Natural killer cell treated with Interleukin-12 subunit alpha and Interleukin-12 subunit beta and Interleukin-15 and Interleukin-18, amount 100 ng/mL, for 72 hours (primary cell): ENCODE measurements at regions not wholly inside any gene's neighbourhood (a gene's known extent, or its start where the extent isn't known, plus 50 kb on each side); places are given as distances from the start of the nearest gene placed in this dataset.

Experiments
- ATAC-seq, 2 donors: fragments of 150-1000 bp; cut with Tn5 transposase in 1 of 2; sonication (Bioruptor Pico), chemical (Tn5 transposase) in 1 of 2; 2 replicates each; pipeline ENCODE4 v1.10.0; 2021
- DNase-seq: peaks from one replicate; pipeline ENCODE4 v3.0.0; 2022; ENCODE audit warnings: low spot score
- H3K27ac Mint-ChIP-seq, 2 donors: 1 replicate in 1 of 2; 2 replicates in 1 of 2; pipeline ENCODE4 v1.8.0; 2022; ENCODE audit warnings: mixed read lengths in 2 of 2, mild to moderate bottlenecking in 1 of 2, moderate library complexity in 1 of 2
- H3K27me3 Mint-ChIP-seq, 2 donors: 1 replicate in 1 of 2; 2 replicates in 1 of 2; pipeline ENCODE4 v1.8.0; 2022; ENCODE audit warnings: mixed read lengths in 2 of 2
- H3K36me3 Mint-ChIP-seq: one replicate; pipeline ENCODE4 v1.8.0; 2022; ENCODE audit warnings: mixed read lengths
- H3K4me1 Mint-ChIP-seq, 2 donors: 1 replicate in 1 of 2; 2 replicates in 1 of 2; pipeline ENCODE4 v1.8.0; 2022; ENCODE audit warnings: low read depth in 2 of 2, mixed read lengths in 2 of 2, mild to moderate bottlenecking in 1 of 2
- H3K4me3 Mint-ChIP-seq: one replicate; pipeline ENCODE4 v1.8.0; 2022; ENCODE audit warnings: mixed read lengths
- H3K9me3 Mint-ChIP-seq: 2 replicates; pipeline ENCODE4 v1.8.0; 2022; ENCODE audit warnings: mixed read lengths

- no peaks in the 10 kb centered on the region for H3K9me3 Mint-ChIP-seq
- DNase-seq = no peak
- no peak overlapping the region for H3K4me3 Mint-ChIP-seq
- no peaks in the 10 kb centered on the region for H3K4me1 Mint-ChIP-seq
- H3K27ac Mint-ChIP-seq = no peak overlapping the region
- H3K27me3 Mint-ChIP-seq = peaks cover 8 to 9% of the 10 kb centered on the region in 2 donors
- no peaks in the 10 kb centered on the region for H3K36me3 Mint-ChIP-seq
- no peak for ATAC-seq
Measured at GRCh38 chr22:48320048-48320682, 1507.5 kb downstream of the BRD1 start.

GRCh38 chr22:48319321-48320047 lies 1508.2 kb downstream of the BRD1 start:
- Mint-ChIP-seq H3K9me3 (no peaks in the 10 kb centered on the region), H3K4me3 (no peak overlapping the region), H3K36me3 (no peaks in the 10 kb centered on the region), H3K27ac (no peak overlapping the region), H3K4me1 (no peaks in the 10 kb centered on the region), H3K27me3 (peaks cover 8 to 10% of the 10 kb centered on the region in 2 donors)
- DNase-seq (no peak), ATAC-seq (no peak)

GRCh38 chr22:48318575-48319320 lies 1508.9 kb downstream of the BRD1 start:
- no peaks in the 10 kb centered on the region for H3K4me1 Mint-ChIP-seq
- no peak overlapping the region for H3K27ac Mint-ChIP-seq
- no peak overlapping the region for H3K4me3 Mint-ChIP-seq
- ATAC-seq (no peak), DNase-seq (no peak)
- peaks cover under 1 to 9% of the 10 kb centered on the region in 2 donors for H3K27me3 Mint-ChIP-seq
- H3K9me3 Mint-ChIP-seq = no peaks in the 10 kb centered on the region
- H3K36me3 Mint-ChIP-seq = no peaks in the 10 kb centered on the region

GRCh38 chr22:48318173-48318572 lies 1509.5 kb downstream of the BRD1 start:
- Mint-ChIP-seq H3K27me3 (peaks cover 0 to 8% of the 10 kb centered on the region in 2 donors), H3K9me3 (no peaks in the 10 kb centered on the region), H3K4me3 (no peak overlapping the region), H3K27ac (no peak overlapping the region), H3K4me1 (no peaks in the 10 kb centered on the region), H3K36me3 (no peaks in the 10 kb centered on the region)
- ATAC-seq (no peak), DNase-seq (no peak)

GRCh38 chr22:48316257-48317250 lies 1511.1 kb downstream of the BRD1 start:
- DNase-seq = no peak
- Mint-ChIP-seq H3K27ac (no peak overlapping the region), H3K4me3 (no peak overlapping the region), H3K4me1 (no peaks in the 10 kb centered on the region), H3K9me3 (peaks cover 3% of the 10 kb centered on the region), H3K27me3 (peaks cover 0 to 13% of the 10 kb centered on the region in 2 donors), H3K36me3 (peaks cover 5% of the 10 kb centered on the region)
- peak in 1 of 2 donors; percentile 27 for ATAC-seq

GRCh38 chr22:48315439-48316256 lies 1512.0 kb downstream of the BRD1 start:
- peaks cover 6% of the 10 kb centered on the region for H3K36me3 Mint-ChIP-seq

GRCh38 chr22:48314073-48314472 lies 1513.6 kb downstream of the BRD1 start:
- DNase-seq (no peak), ATAC-seq (no peak)
- Mint-ChIP-seq H3K27me3 (peaks cover 0 to 14% of the 10 kb centered on the region in 2 donors), H3K4me3 (no peak overlapping the region), H3K9me3 (peaks cover 5% of the 10 kb centered on the region), H3K36me3 (peaks cover 6% of the 10 kb centered on the region), H3K27ac (no peak overlapping the region), H3K4me1 (no peaks in the 10 kb centered on the region)

More at GRCh38 chr22:48315439-48316256, 1512.0 kb downstream of the BRD1 start:
- DNase-seq = no peak
- Mint-ChIP-seq H3K27me3 (peaks cover 0 to 11% of the 10 kb centered on the region in 2 donors), H3K9me3 (peaks cover 5% of the 10 kb centered on the region), H3K4me3 (no peak overlapping the region), H3K27ac (no peak overlapping the region), H3K4me1 (no peaks in the 10 kb centered on the region)
- ATAC-seq = peak in 1 of 2 donors; percentile 28

GRCh38 chr22:48313175-48313830 lies 1514.4 kb downstream of the BRD1 start:
- ATAC-seq = no peak
- no peak overlapping the region for H3K27ac Mint-ChIP-seq
- H3K9me3 Mint-ChIP-seq = peaks cover 5% of the 10 kb centered on the region
- no peak for DNase-seq
- peaks cover 6% of the 10 kb centered on the region for H3K36me3 Mint-ChIP-seq
- no peaks in the 10 kb centered on the region for H3K4me1 Mint-ChIP-seq
- no peak overlapping the region for H3K4me3 Mint-ChIP-seq
- peaks cover 0 to 12% of the 10 kb centered on the region in 2 donors for H3K27me3 Mint-ChIP-seq

- Mint-ChIP-seq H3K4me1 (no peaks in the 10 kb centered on the region), H3K27me3 (peaks cover 0 to 12% of the 10 kb centered on the region in 2 donors), H3K36me3 (peaks cover 6% of the 10 kb centered on the region), H3K27ac (no peak overlapping the region), H3K4me3 (no peak overlapping the region), H3K9me3 (peaks cover 5% of the 10 kb centered on the region)
- DNase-seq (no peak), ATAC-seq (no peak)
Measured at GRCh38 chr22:48310740-48311139, 1516.9 kb downstream of the BRD1 start.

GRCh38 chr22:48310289-48310688 lies 1517.4 kb downstream of the BRD1 start:
- Mint-ChIP-seq H3K27me3 (peaks cover 0 to 11% of the 10 kb centered on the region in 2 donors), H3K36me3 (peaks cover 6% of the 10 kb centered on the region), H3K27ac (no peak overlapping the region), H3K9me3 (peaks cover 5% of the 10 kb centered on the region), H3K4me1 (no peaks in the 10 kb centered on the region), H3K4me3 (no peak overlapping the region)
- ATAC-seq = no peak
- no peak for DNase-seq

GRCh38 chr22:48309836-48310235 lies 1517.8 kb downstream of the BRD1 start:
- Mint-ChIP-seq H3K4me3 (no peak overlapping the region), H3K27ac (no peak overlapping the region), H3K36me3 (peaks cover 6% of the 10 kb centered on the region), H3K9me3 (peaks cover 5% of the 10 kb centered on the region), H3K4me1 (no peaks in the 10 kb centered on the region), H3K27me3 (peaks cover 0 to 8% of the 10 kb centered on the region in 2 donors)
- DNase-seq = no peak
- ATAC-seq = no peak

GRCh38 chr22:48309115-48309705 lies 1518.5 kb downstream of the BRD1 start:
- DNase-seq (no peak), ATAC-seq (no peak)
- no peak overlapping the region for H3K4me3 Mint-ChIP-seq
- peaks cover 5% of the 10 kb centered on the region for H3K9me3 Mint-ChIP-seq
- H3K36me3 Mint-ChIP-seq = peaks cover 6% of the 10 kb centered on the region
- H3K27me3 Mint-ChIP-seq = peaks cover 0 to 10% of the 10 kb centered on the region in 2 donors
- no peak overlapping the region for H3K27ac Mint-ChIP-seq
- no peaks in the 10 kb centered on the region for H3K4me1 Mint-ChIP-seq
